Effector CD4-positive, alpha-beta T cell (primary cell): ENCODE measurements at regions not wholly inside any gene's neighbourhood (a gene's known extent, or its start where the extent isn't known, plus 50 kb on each side); places are given as distances from the start of the nearest gene placed in this dataset.
"Not testable (repeated sequence)": the region's sequence is repeated elsewhere in the genome, so short reads cannot be mapped to it uniquely, and the experiment has no call there.

Source experiments
- DNase-seq: peaks from one replicate; pipeline ENCODE4 v3.0.0-alpha.2; 2020

DNA sequence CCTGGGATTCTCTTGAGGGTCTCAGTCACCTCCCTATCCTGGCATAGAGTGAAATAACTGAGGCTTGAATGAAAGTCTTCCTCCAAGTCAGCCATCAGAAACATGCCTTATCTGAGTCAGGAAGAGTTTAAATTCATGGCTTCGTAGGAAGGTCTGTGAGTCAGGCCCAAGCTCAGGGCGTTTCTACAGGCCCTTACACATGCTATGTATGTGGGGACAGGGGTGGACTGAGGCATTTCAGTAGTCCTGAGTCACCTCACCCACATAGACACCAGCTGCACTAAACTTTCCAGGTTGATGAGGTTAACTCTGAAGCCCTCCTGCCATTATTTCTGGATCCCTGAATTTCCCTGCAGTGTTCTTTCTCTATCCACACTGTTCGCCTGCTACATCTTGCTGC, 134.6 kb upstream of the RCN1 start:
- DNase-seq: no peak

DNA sequence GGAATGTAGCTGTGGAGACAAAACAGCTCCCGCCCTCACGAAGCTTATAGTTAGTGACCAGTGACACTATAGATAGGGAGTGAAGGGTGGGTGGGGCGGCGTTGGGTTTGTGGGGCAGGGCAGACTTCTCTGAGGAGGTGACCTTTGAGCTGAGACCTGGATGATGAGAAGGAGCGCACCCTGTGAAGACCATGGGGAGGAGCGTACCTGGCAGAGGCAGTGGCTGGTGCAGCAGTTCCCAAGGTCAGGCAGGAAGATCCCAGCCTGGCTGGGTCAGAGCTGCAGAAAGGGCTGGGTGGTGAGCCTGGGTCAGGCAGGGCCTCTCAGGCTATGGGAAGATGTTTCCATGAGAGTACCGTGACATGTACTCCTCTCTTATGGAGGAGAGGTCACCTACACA, 135.0 kb upstream of the RCN1 start:
- no peak for DNase-seq

DNA sequence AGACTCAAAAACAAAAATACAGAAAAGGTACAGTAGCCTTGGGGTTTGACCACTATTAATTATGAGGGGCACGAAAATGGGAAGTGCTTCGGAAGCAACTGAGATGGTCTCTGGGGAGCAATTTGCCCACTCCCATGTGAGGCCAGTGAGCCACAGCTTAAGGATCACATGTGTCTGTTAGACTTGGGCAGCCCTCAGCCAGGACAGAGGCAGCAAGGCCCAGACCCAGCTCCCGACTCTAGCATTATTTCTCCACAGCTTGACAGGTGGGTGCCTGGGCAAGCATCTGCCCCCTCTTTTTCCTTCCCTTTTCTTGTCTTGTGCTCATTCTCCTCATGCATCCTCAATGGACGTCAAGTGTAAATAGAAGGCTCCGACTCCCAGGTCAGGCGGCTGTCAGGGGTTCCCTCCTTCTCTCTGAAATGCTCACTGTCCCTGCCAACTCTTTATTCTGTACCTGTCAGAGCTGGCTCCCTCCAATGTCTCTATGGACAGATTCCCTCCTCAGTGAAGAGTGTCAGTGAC, 137.0 kb upstream of the RCN1 start:
- no peak for DNase-seq

GRCh38 chr11:31949733-31950200, 138.6 kb upstream of the PAX6 start:
- not testable (repeated sequence) for DNase-seq

DNA sequence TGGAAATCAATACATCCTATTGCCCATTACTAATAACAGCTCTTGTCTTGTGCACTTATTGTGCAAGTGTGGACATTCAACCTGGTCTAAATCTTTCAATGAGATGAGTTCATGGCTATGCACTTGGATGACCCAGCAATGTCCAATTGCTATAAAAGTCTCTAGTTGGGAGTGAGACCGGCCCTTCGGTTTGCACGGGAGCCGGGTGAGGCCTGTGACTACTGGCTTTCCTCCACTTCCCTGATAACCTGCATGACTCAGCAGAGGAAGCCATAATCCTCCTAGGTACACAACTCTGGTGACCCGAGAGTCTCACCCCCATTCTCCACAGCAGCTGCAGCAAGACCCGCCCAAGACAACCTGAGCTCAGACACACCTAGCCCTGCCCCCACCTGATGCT, 135.9 kb upstream of the PAX6 start:
- no peak for DNase-seq

GRCh38 chr11:31943056-31943780, 132.1 kb upstream of the PAX6 start:
- no peak for DNase-seq

GRCh38 chr11:31940371-31941037, 129.4 kb upstream of the PAX6 start:
- DNase-seq: no peak

- DNase-seq: no peak
Measured at GRCh38 chr11:31939004-31939403, 127.9 kb upstream of the PAX6 start.

DNA sequence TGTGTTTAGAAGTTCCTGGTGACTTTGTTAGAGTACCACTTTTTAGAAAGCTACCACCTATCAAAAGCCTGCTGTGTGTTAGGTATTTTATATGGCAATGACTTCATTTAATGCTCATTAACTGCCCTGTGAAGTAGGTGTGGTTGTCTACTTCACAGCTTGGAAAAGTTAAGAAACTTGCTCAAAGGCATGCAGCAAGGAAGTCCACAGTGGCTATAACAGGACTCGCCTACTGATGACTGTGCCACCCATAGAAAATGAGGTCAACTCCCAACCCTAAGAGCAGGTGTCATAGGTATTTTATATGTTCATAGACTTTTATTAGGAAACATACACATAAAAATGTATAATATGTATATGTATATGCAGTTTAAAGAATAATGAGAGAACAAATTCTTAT, 125.2 kb upstream of the PAX6 start:
- no peak for DNase-seq

- DNase-seq: no peak
Measured at GRCh38 chr11:31932879-31933278, 121.8 kb upstream of the PAX6 start.

DNA sequence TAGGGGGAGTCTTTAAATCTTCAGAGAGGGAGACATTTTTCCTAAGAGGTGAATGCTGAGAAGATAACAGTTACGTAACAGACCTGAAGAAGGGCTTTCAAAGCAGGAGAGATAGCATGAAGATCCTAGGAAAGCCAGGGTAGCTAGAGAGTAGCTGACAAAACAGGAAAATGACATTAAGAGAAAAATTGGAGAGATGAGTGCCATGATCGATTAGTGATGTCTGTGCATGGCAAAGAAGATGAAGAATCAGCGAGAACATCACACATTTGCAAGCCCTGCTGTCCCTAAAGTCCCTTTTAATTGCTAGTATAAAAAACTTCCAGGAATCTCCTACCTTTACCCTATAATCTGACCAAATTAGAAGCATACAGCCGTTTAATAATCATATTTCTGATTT, 116.9 kb upstream of the PAX6 start:
- DNase-seq: no peak

DNA sequence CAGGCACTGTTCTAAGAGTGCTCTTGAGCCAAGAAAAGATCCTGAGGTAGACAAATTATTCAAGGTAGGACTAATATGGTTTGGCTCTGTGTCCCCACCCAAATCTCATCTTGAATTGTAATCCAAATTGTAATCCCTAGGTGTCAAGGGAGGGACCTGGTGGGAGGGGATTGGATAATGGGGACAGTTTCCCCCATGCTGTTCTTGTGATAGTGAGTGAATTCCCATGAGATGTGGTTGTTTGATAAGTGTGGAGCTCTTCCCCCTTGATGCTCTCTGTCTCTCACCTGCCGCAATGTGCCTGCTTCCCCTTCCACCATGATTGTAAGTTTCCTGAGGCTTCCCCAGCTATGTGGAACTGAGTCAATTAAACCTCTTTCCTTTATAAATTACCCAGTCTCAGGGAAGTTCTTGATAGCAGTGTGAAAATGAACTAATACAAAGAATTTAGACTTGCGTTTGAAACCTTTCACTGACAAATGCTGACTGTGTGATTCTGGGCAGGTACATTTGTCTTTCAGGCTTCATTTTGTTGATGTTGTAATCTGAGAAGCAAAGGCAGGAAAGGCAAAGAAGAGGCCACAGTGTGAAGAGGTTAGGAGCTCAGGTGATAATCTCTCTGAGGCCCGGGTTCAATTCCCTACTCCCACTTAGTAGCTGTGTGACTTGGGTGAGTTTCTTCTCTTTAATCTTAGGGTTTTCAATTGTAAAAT, 115.8 kb upstream of the PAX6 start:
- DNase-seq: no peak

- DNase-seq: no peak
Measured at GRCh38 chr11:31926106-31926505, 115.0 kb upstream of the PAX6 start.

DNA sequence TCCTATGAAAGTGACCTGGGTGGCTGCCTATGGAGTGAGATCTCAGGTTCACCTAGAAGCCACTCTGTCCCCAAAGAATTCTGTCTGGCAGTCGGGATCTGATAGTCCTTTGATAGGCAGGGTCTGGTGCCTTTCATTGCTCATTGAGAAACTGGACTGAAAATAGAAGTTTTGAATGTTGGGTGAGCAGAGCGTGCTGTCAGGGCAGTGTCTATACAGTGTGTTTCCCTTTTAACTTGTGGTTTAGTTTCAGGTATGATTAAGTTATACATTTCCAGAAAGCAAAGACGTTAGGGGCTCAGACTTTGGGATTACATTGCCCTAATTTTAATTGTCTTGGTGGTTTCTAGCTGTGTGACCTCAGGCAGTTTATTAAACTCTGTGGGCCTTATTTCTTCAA, 111.3 kb upstream of the PAX6 start:
- DNase-seq: no peak

DNA sequence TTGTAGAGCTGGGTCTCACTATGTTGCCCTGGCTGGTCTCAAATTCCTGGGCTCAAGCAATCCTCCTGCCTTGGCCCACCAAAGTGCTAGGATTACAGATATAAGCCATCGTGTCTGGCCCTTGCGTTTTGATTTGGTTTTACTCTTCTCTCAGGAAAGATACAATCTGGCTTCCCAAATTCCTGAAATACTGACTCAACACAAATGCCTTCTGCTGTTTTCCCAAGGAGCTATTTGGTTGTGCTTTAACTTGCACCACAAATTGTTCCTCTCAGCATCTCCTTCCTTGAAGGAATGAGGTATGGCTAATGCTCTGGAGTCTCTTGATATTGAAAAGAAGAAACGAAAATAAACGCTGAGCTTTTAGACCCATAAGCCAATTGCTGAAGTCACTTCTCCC, 110.0 kb upstream of the PAX6 start:
- DNase-seq: no peak

GRCh38 chr11:31919175-31919574, 108.1 kb upstream of the PAX6 start:
- DNase-seq: no peak

GRCh38 chr11:31915867-31916266, 104.7 kb upstream of the PAX6 start:
- no peak for DNase-seq

GRCh38 chr11:31913985-31914384, 102.9 kb upstream of the PAX6 start:
- no peak for DNase-seq

GRCh38 chr11:31912808-31913207, 101.7 kb upstream of the PAX6 start:
- DNase-seq: no peak

- no peak for DNase-seq
Measured at GRCh38 chr11:31910950-31911576, 99.9 kb upstream of the PAX6 start.

- no peak for DNase-seq
Measured at GRCh38 chr11:31903225-31904074, 92.3 kb upstream of the PAX6 start.

DNA sequence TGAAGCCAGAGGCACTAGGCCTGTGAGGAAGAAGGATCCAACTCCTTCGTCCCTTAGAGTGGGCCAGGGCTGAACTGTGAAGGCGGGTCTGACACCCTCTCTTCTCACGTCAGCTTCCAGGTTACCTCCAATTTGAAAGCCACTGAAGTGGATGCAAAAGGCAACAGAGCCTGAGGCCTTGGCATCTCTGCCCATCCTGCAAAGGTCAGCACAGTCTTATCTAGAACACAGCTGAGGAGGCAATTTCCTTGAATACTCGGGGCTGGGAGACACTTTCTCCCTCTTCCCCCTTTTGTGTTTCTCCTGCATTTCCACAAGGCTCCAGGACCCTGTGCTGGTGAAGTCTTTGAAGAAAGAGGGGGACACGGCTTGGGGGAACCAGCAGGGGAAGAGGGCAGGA, 91.6 kb upstream of the PAX6 start:
- no peak for DNase-seq
